ENCODE measurements at regions not wholly inside any gene's neighbourhood (a gene's known extent, or its start where the extent isn't known, plus 50 kb on each side); places are given as distances from the start of the nearest gene placed in this dataset.
"Not testable (repeated sequence)": the region's sequence is repeated elsewhere in the genome, so short reads cannot be mapped to it uniquely, and the experiment has no call there.

DNA sequence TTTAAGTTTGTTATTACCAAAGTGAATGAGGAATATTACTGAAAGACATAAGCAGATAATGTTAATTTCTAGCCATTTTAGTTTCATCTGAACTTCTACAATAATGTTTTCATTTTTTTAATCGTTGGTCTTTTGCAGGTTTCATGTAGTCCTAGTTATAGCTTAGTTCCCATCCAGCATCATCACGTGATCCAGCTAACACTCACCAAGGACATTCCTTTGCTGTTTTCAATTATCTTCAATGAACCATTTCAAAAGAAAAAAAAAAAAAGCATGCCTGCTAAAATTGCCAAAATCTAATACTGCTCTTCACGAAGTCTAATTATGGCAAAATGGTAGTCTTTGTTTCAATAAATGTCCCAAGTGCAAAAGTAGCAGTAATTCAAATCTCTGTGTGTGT lies 187.7 kb upstream of the ATXN7L3B start:
- H3K4me1 Mint-ChIP-seq, result no peaks in the 10 kb centered on the region
- H3K27me3 Mint-ChIP-seq, result peaks cover 4% of the 10 kb centered on the region
- ATAC-seq (replicated peaks), result no peak
- H3K4me3 Mint-ChIP-seq, result no peak overlapping the region
- no peaks in the 10 kb centered on the region for H3K9me3 Mint-ChIP-seq
- no peaks in the 10 kb centered on the region for H3K36me3 Mint-ChIP-seq (ENCODE audit: low read depth)
- H3K27ac Mint-ChIP-seq, result no peak overlapping the region

DNA sequence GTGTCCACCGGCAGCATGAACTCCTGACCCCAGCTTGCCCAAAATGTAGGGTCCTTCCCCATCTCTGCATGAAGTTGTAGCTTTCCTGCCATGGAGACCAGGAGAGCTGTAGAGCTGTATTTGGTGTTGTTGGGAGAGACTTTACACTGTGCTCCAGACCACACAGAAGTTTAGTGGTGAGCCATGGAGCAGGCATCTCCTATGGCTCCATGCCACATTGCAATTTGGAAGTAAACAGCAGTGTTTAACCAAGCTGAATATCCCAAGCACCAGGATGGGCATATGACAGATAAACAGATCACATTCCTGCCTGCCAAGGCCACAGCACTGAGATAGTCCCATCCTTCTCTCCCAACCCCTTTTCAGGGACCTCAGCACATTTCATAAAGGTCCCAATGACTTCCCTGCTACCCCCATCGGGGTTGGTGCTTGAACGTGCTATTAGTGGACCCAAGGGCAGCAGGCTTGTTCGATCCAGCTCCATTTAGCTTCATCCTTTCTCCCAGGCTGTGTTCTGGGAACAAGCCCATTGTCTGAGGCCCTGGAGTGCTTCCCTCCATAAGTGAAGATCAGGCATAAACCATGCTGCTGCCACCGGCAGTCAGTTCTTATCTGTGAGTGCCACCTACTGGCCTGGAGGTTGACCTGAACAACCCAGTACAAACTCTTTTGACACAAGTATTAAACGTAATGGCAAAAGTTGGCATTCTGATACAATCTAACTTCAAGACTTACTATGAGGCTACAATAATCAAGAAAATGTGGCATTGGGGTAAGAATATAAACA lies 172.3 kb upstream of the ATXN7L3B start:
- no peak for ATAC-seq (replicated peaks)
- no peaks in the 10 kb centered on the region for H3K9me3 Mint-ChIP-seq
- no peak overlapping the region for H3K4me3 Mint-ChIP-seq
- no peaks in the 10 kb centered on the region for H3K4me1 Mint-ChIP-seq
- H3K36me3 Mint-ChIP-seq (ENCODE audit: low read depth), result no peaks in the 10 kb centered on the region
- no peak overlapping the region for H3K27ac Mint-ChIP-seq
- H3K27me3 Mint-ChIP-seq, result peaks cover 3% of the 10 kb centered on the region

DNA sequence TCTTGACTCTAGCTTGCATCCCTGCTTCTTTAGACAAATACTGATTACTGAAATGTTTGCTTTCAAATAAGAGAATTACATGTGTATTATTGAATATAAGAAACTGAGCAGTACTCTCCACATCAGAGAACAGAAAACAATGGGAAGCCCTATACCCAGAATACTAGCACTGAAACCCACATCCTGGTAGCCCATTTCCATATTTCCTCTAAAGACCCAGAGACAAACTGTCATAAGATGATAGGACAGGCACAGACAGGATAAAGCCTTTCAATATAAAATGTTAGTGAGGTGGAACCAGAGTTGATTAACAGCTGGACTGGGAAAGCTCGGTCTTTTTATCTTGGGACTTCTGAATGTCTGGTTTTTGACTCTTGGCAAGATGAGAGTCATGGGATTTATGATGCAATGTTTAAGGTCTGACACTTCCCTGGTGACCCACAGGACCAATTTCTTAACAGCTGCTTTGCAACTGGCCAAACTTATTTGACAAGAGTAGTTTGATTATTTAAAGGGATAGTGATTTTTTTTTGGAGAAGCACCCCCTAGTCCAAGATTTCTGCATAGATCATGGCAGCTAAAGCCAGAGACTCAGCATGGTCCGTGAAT lies 166.9 kb upstream of the ATXN7L3B start:
- Mint-ChIP-seq H3K36me3 (ENCODE audit: low read depth) (no peaks in the 10 kb centered on the region), H3K4me3 (no peak overlapping the region), H3K27ac (no peak overlapping the region), H3K27me3 (peaks cover 3% of the 10 kb centered on the region), H3K9me3 (no peaks in the 10 kb centered on the region), H3K4me1 (no peaks in the 10 kb centered on the region)
- ATAC-seq (replicated peaks), result no peak

DNA sequence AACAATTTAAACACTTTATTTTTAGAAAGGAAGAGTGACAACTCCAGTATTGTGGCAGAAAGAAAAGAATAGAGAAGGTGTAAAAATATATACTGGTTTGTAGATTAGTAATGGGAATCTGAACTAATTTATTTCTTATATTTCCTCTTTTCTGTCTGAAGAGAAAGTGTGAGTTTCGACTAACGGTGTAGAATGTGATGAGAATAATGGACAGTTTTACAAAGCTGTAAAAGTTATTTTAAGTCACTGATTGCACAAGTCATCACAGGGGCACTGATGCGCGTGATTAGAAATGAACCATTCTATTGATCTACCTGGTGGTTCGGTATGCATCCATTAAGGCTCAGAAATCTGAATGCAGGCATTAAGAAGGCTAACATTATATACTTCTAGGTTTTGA lies 158.5 kb upstream of the ATXN7L3B start:
- Mint-ChIP-seq H3K9me3 (no peaks in the 10 kb centered on the region), H3K4me3 (no peak overlapping the region), H3K36me3 (ENCODE audit: low read depth) (no peaks in the 10 kb centered on the region), H3K27ac (no peak overlapping the region), H3K4me1 (no peaks in the 10 kb centered on the region), H3K27me3 (no peaks in the 10 kb centered on the region)
- no peak for ATAC-seq (replicated peaks)

DNA sequence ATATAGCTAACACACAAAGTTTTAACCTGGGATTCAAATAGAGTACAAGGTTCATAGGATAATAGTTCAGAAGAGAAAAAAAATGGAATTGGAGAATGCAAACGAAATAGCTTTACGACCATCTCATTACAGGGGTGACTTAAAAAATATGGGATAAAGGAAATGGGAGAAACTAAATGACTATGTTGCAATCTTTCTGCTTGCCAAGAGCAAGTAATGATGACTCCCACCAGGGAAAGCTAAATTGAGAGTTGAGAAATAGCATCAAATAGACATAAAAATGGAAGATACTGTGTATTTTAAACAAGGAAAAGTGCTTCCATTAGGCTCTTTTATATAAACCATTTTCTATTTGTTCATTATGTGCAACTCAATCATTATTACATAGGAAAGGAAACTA lies 155.7 kb upstream of the ATXN7L3B start:
- Mint-ChIP-seq H3K9me3 (no peaks in the 10 kb centered on the region), H3K27me3 (no peaks in the 10 kb centered on the region), H3K4me3 (no peak overlapping the region), H3K4me1 (no peaks in the 10 kb centered on the region), H3K36me3 (ENCODE audit: low read depth) (no peaks in the 10 kb centered on the region), H3K27ac (no peak overlapping the region)
- no peak for ATAC-seq (replicated peaks)

DNA sequence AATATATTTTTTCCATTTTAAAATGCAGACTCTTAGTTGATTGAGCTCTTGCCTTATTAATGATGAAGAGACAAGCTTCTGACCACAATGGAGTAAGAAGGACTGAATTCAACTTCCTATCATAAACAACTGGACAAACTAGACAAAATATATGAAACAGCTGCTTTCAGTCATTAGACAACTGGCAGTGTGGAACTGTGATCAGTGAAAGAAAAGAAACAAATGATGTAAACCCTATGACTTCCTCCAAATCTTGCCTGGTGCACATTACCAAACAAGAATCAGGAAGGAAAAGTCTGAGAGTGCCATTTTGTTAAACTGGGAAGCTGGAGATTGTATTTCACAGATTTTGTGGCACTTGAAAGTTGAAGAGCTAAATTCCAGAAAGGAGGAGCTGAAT lies 154.7 kb upstream of the ATXN7L3B start:
- H3K4me1 Mint-ChIP-seq, result no peaks in the 10 kb centered on the region

DNA sequence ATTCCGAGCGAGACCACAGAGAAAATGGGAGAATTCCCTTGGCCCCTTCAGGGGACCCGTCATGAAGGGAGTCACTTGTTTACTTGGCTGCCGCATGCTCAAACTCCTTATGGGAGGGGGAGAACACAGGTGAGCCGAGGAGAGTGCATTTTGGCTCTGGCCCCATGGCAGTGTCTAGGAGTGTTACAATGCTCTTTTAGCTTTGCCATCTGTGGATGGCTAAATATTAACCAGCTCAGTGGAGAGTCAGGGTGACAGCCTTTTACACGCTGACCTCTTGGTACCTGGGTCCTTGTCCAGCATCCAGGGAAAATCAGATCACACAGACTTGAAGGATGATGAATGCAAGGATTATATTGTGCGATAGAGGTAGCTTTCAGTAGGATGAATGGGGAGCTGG lies 146.4 kb upstream of the ATXN7L3B start:
- no peak for ATAC-seq (replicated peaks)
- no peak overlapping the region for H3K4me3 Mint-ChIP-seq
- no peaks in the 10 kb centered on the region for H3K27me3 Mint-ChIP-seq
- H3K27ac Mint-ChIP-seq, result no peak overlapping the region
- H3K4me1 Mint-ChIP-seq, result no peaks in the 10 kb centered on the region
- no peaks in the 10 kb centered on the region for H3K9me3 Mint-ChIP-seq
- no peaks in the 10 kb centered on the region for H3K36me3 Mint-ChIP-seq (ENCODE audit: low read depth)

More for the DNA sequence above, 154.7 kb upstream of the ATXN7L3B start:
- no peak for ATAC-seq (replicated peaks)
- no peak overlapping the region for H3K4me3 Mint-ChIP-seq
- no peaks in the 10 kb centered on the region for H3K9me3 Mint-ChIP-seq
- H3K27me3 Mint-ChIP-seq, result no peaks in the 10 kb centered on the region
- H3K27ac Mint-ChIP-seq, result no peak overlapping the region
- no peaks in the 10 kb centered on the region for H3K36me3 Mint-ChIP-seq (ENCODE audit: low read depth)

DNA sequence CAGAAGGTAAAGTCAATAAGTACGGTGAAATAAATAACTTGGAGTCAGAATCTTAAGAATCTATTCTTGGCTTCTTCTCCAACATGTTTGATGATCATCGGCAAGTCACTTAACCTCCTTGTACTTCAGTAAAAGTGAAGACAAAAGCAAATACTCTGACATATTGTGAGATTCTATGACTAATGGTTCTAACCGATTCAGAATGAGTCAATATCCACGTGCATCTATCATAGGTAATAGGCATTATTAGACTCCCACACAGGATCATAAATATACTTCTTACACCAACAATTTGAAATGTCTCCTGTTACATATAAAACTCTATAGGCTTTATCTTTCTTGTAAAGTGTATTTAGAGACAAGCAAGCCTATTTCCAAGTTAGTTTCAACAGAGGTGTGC lies 144.4 kb upstream of the ATXN7L3B start:
- H3K27me3 Mint-ChIP-seq, result no peaks in the 10 kb centered on the region
- H3K36me3 Mint-ChIP-seq (ENCODE audit: low read depth), result no peaks in the 10 kb centered on the region
- H3K4me1 Mint-ChIP-seq, result no peaks in the 10 kb centered on the region
- no peaks in the 10 kb centered on the region for H3K9me3 Mint-ChIP-seq
- ATAC-seq (replicated peaks), result no peak
- H3K27ac Mint-ChIP-seq, result no peak overlapping the region
- no peak overlapping the region for H3K4me3 Mint-ChIP-seq

DNA sequence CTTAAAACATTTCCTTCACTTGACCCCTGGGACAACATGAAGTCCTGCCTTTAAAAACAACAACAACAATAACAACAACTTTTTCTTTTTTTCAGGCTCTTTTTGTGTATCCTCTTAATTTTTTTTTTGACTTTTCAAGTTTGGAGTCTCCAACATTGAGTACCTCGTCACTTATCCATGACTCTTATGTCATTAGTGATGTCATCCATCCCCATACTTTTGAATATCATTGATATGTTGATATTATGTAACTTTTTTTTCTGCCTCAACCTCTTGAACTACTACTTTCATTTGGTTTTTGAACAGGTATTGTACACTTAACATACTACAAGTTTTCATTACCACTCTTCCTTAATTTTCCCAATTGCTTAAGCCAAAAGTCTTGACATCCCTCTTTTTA lies 143.0 kb upstream of the ATXN7L3B start:
- no peak overlapping the region for H3K27ac Mint-ChIP-seq
- H3K9me3 Mint-ChIP-seq, result no peaks in the 10 kb centered on the region
- no peak overlapping the region for H3K4me3 Mint-ChIP-seq
- no peaks in the 10 kb centered on the region for H3K36me3 Mint-ChIP-seq (ENCODE audit: low read depth)
- ATAC-seq (replicated peaks), result no peak
- H3K27me3 Mint-ChIP-seq, result no peaks in the 10 kb centered on the region
- H3K4me1 Mint-ChIP-seq, result no peaks in the 10 kb centered on the region

DNA sequence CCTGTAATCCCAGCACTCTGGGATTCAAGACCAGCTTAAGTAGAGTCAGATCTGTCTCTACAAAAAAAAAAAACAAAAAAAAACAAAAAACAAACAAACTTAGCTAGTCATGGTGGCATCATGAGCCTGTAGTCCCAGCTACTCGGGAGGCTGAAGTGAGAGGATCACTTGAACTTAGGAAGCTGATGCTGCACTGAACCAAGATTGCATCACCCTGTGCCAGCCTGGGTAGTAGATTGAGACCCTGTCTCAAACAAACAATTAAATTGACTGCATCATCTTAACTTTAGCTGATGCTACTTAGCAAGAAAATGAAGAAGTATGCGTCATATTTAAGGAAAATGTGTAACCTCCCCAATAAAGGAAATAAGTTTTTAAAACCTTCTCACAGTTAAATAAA lies 136.6 kb upstream of the ATXN7L3B start:
- no peaks in the 10 kb centered on the region for H3K27me3 Mint-ChIP-seq
- H3K4me1 Mint-ChIP-seq, result no peaks in the 10 kb centered on the region
- no peak overlapping the region for H3K27ac Mint-ChIP-seq
- no peaks in the 10 kb centered on the region for H3K9me3 Mint-ChIP-seq
- ATAC-seq (replicated peaks), result no peak
- H3K4me3 Mint-ChIP-seq, result no peak overlapping the region
- H3K36me3 Mint-ChIP-seq (ENCODE audit: low read depth), result no peaks in the 10 kb centered on the region

DNA sequence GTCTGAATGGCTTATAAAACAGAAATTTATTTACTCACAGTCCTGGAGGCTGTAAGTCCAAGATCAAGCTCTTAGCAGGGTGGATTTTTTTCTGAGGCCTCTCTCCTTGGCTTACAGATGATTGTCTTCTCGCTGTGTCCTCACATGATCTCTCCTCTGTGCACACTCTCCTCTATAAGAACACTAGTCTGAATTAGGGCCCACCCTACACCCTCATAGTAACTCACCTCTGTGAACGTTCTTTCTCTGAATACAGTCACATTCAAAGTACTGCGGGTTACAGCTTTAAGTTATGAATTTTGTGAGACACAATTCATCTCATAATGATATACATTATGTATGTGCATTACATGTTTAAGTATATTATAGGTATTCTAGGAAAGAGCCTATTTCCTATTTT lies 135.7 kb upstream of the ATXN7L3B start:
- Mint-ChIP-seq H3K9me3 (no peaks in the 10 kb centered on the region), H3K27ac (no peak overlapping the region), H3K36me3 (ENCODE audit: low read depth) (no peaks in the 10 kb centered on the region), H3K27me3 (no peaks in the 10 kb centered on the region), H3K4me1 (no peaks in the 10 kb centered on the region), H3K4me3 (no peak overlapping the region)
- no peak for ATAC-seq (replicated peaks)

DNA sequence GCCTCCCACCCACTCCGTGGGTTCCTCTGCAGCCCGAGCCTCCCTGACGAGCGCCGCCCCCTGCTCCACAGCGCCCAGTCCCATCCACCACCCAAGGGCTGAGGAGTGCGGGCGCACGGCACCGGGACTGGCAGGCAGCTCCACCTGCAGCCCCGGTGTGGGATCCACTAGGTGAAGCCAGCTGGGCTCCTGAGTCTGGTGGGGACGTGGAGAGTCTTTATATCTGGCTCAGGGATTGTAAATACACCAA lies 134.5 kb upstream of the ATXN7L3B start:
- not testable (repeated sequence) for H3K4me1 Mint-ChIP-seq; H3K27me3 Mint-ChIP-seq; H3K4me3 Mint-ChIP-seq; H3K27ac Mint-ChIP-seq; ATAC-seq (replicated peaks); H3K36me3 Mint-ChIP-seq (ENCODE audit: low read depth); H3K9me3 Mint-ChIP-seq

DNA sequence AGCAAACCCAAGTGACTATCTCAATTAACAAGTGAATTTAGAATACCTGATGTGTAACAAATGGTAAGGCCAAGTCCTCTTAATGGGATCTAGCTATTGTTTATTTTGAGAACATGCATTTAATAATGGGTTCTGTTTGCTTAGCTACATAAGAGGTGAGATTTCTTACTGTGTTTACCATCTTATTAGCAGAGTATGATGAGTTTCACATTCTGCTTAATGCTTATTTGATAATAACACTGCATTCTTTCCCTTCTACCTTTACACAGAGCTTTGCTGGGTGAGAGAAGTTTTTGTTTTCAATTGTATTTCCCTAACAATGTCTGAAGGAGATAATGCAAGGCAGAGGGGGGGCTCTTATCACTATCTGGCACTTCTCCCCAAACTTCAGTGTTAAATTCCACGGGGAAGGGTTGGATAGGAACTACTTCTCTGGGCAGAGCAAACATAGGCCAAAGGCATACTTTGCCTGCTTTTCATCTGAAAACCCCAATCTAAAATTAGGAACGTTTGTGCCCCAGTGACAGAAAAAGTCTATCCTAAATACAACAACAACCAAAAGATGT lies 129.0 kb upstream of the ATXN7L3B start:
- Mint-ChIP-seq H3K4me1 (no peaks in the 10 kb centered on the region), H3K4me3 (no peak overlapping the region), H3K36me3 (ENCODE audit: low read depth) (no peaks in the 10 kb centered on the region), H3K27ac (no peak overlapping the region), H3K9me3 (no peaks in the 10 kb centered on the region), H3K27me3 (peaks cover 6% of the 10 kb centered on the region)
- ATAC-seq (replicated peaks), result no peak

DNA sequence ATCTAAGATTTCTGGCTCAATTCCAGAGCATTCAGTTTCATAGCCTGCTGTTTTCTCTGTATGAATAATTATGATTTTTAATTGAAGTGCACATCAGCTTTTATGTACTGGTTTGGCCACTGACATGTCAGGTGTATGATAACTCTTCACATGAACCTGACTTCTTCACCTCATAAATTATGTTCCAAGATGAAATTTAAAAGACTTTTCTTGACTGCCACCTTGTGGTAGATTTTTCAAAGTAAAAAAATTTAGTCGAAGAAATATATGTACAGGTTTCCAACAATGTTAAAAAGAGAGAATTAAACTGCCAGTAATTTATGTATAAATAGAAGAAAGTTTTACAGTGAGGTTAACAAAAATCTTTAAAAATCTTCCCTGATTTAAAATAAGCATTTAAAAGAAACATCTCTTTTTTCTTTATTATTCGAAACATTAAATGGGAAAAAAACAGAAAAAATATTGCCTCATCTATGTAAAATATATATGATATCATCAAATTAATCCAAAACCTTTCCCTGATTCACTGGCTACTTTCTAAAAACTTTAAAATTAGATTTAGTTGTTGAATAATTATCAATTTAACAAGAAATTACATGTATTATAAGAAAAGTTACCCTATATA lies 124.9 kb upstream of the ATXN7L3B start:
- no peak overlapping the region for H3K4me3 Mint-ChIP-seq
- H3K9me3 Mint-ChIP-seq, result no peaks in the 10 kb centered on the region
- H3K27me3 Mint-ChIP-seq, result peaks cover 16% of the 10 kb centered on the region
- no peaks in the 10 kb centered on the region for H3K4me1 Mint-ChIP-seq
- no peak for ATAC-seq (replicated peaks)
- H3K36me3 Mint-ChIP-seq (ENCODE audit: low read depth), result no peaks in the 10 kb centered on the region
- no peak overlapping the region for H3K27ac Mint-ChIP-seq

DNA sequence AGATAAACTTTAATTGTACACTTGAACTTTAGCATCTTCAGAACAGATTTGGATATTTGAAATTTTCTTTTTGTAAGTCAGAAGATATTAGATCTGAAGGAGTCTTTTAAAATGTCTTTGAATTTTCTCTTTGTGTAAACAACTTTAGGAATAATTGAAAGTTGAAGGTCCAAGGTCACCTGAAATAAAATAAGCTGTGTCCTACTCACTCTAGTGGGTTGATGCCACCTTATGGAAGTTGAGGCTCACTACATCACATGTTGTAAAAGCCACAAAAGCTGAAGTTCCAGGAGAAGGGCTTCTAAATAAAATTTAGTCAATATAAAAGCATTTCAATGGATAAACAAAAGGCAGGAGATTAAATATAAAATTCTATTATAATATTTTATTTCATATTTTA lies 122.0 kb upstream of the ATXN7L3B start:
- Mint-ChIP-seq H3K4me3 (no peak overlapping the region), H3K36me3 (ENCODE audit: low read depth) (no peaks in the 10 kb centered on the region), H3K9me3 (no peaks in the 10 kb centered on the region), H3K27me3 (peaks cover 10% of the 10 kb centered on the region), H3K27ac (no peak overlapping the region), H3K4me1 (no peaks in the 10 kb centered on the region)
- ATAC-seq (replicated peaks), result no peak
